ENCODE measurements at regions not wholly inside any gene's neighbourhood (a gene's known extent, or its start where the extent isn't known, plus 50 kb on each side); places are given as distances from the start of the nearest gene placed in this dataset.
A peak's percentile ranks its signal among the peaks of the same experiment; 100 is the strongest.

GRCh38 chr4:138408758-138409157, 166.6 kb upstream of the SLC7A11 start:
- intact Hi-C loops (cut with DNase I; ENCODE audit: low total_unique reads): no loop called here
- no peaks in the 10 kb centered on the region for H3K27me3 ChIP-seq (replicated peaks in 1 of 7)
- no peaks in the 10 kb centered on the region for H3K36me3 ChIP-seq
- no peak overlapping the region for H3K4me3 ChIP-seq
- DNase-seq: no peak
- TF ChIP-seq POLR2A (IDR thresholded peaks at IDR 0.05) (no peak), CTCF (IDR thresholded peaks at IDR 0.05 in 8 of 11, conservative IDR thresholded peaks at IDR 0.05 in 3 of 11) (no peak), POLR2AphosphoS5 (IDR thresholded peaks at IDR 0.05) (no peak)
- WGBS, 5 donors: 50 to 72% (median 63%) methylated on average over 2 of the region's 2 CpGs
- no peaks in the 10 kb centered on the region for H3K9me3 ChIP-seq
- no peak overlapping the region for H3K27ac ChIP-seq
- peaks cover 3 to 26% (median 15%) of the 10 kb centered on the region in 6 donors for H3K4me1 ChIP-seq

- no peaks in the 10 kb centered on the region for H3K36me3 ChIP-seq
- DNase-seq: no peak
- peaks cover 3 to 26% (median 15%) of the 10 kb centered on the region in 6 donors for H3K4me1 ChIP-seq
- WGBS, 5 donors: 55 to 81% (median 71%) methylated on average over 3 of the region's 3 CpGs
- TF ChIP-seq CTCF (IDR thresholded peaks at IDR 0.05 in 8 of 11, conservative IDR thresholded peaks at IDR 0.05 in 3 of 11) (no peak), POLR2AphosphoS5 (IDR thresholded peaks at IDR 0.05) (no peak), POLR2A (IDR thresholded peaks at IDR 0.05) (no peak)
- H3K9me3 ChIP-seq: no peaks in the 10 kb centered on the region
- intact Hi-C loops (cut with DNase I; ENCODE audit: low total_unique reads): no loop called here
- H3K27ac ChIP-seq: peak overlapping the region in 5 of 8 donors; percentile 18 to 79 (median 69)
- H3K27me3 ChIP-seq (replicated peaks in 1 of 7): no peaks in the 10 kb centered on the region
- no peak overlapping the region for H3K4me3 ChIP-seq
Observed at GRCh38 chr4:138407329-138407728, 165.2 kb upstream of the SLC7A11 start.

- no peaks in the 10 kb centered on the region for H3K36me3 ChIP-seq
- H3K27ac ChIP-seq: peak overlapping the region in 7 of 8 donors; percentile 12 to 79 (median 46)
- intact Hi-C loops (cut with DNase I; ENCODE audit: low total_unique reads): no loop called here
- H3K27me3 ChIP-seq (replicated peaks in 1 of 7): no peaks in the 10 kb centered on the region
- peak overlapping the region in 1 of 8 donors; percentile 3 for H3K4me3 ChIP-seq
- WGBS, 5 donors: 10 to 24% (median 13%) methylated on average over 1 of the region's 1 CpG
- DNase-seq: no peak
- peaks cover 3 to 26% (median 15%) of the 10 kb centered on the region in 6 donors for H3K4me1 ChIP-seq
- TF ChIP-seq POLR2A (IDR thresholded peaks at IDR 0.05) (no peak), CTCF (IDR thresholded peaks at IDR 0.05 in 8 of 11, conservative IDR thresholded peaks at IDR 0.05 in 3 of 11) (no peak), POLR2AphosphoS5 (IDR thresholded peaks at IDR 0.05) (no peak)
- H3K9me3 ChIP-seq: no peaks in the 10 kb centered on the region
Observed at GRCh38 chr4:138406876-138407275, 164.7 kb upstream of the SLC7A11 start.

GRCh38 chr4:138405934-138406567, 163.9 kb upstream of the SLC7A11 start:
- TF ChIP-seq CTCF (IDR thresholded peaks at IDR 0.05 in 8 of 11, conservative IDR thresholded peaks at IDR 0.05 in 3 of 11): no peak
- TF ChIP-seq POLR2A (IDR thresholded peaks at IDR 0.05): no peak
- no peak for TF ChIP-seq POLR2AphosphoS5 (IDR thresholded peaks at IDR 0.05)
- no peaks in the 10 kb centered on the region for H3K9me3 ChIP-seq
- H3K27ac ChIP-seq: peak overlapping the region in 6 of 8 donors; percentile 18 to 79 (median 58)
- WGBS, 5 donors: 16 to 47% (median 28%) methylated on average over 1 of the region's 1 CpG
- intact Hi-C loops (cut with DNase I; ENCODE audit: low total_unique reads): no loop called here
- peaks cover 3 to 26% (median 15%) of the 10 kb centered on the region in 6 donors for H3K4me1 ChIP-seq
- no peaks in the 10 kb centered on the region for H3K27me3 ChIP-seq (replicated peaks in 1 of 7)
- no peak for DNase-seq
- peak overlapping the region in 1 of 8 donors; percentile 3 for H3K4me3 ChIP-seq
- H3K36me3 ChIP-seq: no peaks in the 10 kb centered on the region
